ENCODE measurements at regions not wholly inside any gene's neighbourhood (a gene's known extent, or its start where the extent isn't known, plus 50 kb on each side); places are given as distances from the start of the nearest gene placed in this dataset.

- TF ChIP-seq, protein P1, sequence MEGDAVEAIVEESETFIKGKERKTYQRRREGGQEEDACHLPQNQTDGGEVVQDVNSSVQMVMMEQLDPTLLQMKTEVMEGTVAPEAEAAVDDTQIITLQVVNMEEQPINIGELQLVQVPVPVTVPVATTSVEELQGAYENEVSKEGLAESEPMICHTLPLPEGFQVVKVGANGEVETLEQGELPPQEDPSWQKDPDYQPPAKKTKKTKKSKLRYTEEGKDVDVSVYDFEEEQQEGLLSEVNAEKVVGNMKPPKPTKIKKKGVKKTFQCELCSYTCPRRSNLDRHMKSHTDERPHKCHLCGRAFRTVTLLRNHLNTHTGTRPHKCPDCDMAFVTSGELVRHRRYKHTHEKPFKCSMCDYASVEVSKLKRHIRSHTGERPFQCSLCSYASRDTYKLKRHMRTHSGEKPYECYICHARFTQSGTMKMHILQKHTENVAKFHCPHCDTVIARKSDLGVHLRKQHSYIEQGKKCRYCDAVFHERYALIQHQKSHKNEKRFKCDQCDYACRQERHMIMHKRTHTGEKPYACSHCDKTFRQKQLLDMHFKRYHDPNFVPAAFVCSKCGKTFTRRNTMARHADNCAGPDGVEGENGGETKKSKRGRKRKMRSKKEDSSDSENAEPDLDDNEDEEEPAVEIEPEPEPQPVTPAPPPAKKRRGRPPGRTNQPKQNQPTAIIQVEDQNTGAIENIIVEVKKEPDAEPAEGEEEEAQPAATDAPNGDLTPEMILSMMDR (IDR thresholded peaks at IDR 0.05; ENCODE audit: low read depth, low read length): no peak
- TF ChIP-seq, protein P2, sequence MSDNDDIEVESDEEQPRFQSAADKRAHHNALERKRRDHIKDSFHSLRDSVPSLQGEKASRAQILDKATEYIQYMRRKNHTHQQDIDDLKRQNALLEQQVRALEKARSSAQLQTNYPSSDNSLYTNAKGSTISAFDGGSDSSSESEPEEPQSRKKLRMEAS (IDR thresholded peaks at IDR 0.05; ENCODE audit: low read depth, low read length): no peak
- no peak for TF ChIP-seq MYC (IDR thresholded peaks at IDR 0.05; ENCODE audit: low read depth, low read length)
- no peak for TF ChIP-seq POLR2A (IDR thresholded peaks at IDR 0.05; ENCODE audit: extremely low read depth, insufficient read length)
Measured at GRCh38 chr9:22582221-22582620, 135.6 kb downstream of the DMRTA1 start.

GRCh38 chr9:22588918-22589317, 142.3 kb downstream of the DMRTA1 start:
- no peak for DNase-seq (ENCODE audit: low read depth)
- TF ChIP-seq POLR2A (IDR thresholded peaks at IDR 0.05; ENCODE audit: extremely low read depth, insufficient read length): no peak
- TF ChIP-seq, protein P2 (IDR thresholded peaks at IDR 0.05; ENCODE audit: low read depth, low read length): no peak
- TF ChIP-seq, protein P1 (IDR thresholded peaks at IDR 0.05; ENCODE audit: low read depth, low read length): no peak
- TF ChIP-seq MYC (IDR thresholded peaks at IDR 0.05; ENCODE audit: low read depth, low read length): no peak
- H3K4me3 ChIP-seq (ENCODE audit: low read depth, low read length): no peak overlapping the region

More at GRCh38 chr9:22582221-22582620, 135.6 kb downstream of the DMRTA1 start:
- no peak overlapping the region for H3K4me3 ChIP-seq (ENCODE audit: low read depth, low read length)
- no peak for DNase-seq (ENCODE audit: low read depth)

GRCh38 chr9:22590336-22591033, 143.9 kb downstream of the DMRTA1 start:
- no peak for DNase-seq (ENCODE audit: low read depth)
- TF ChIP-seq, protein P2 (IDR thresholded peaks at IDR 0.05; ENCODE audit: low read depth, low read length): no peak
- TF ChIP-seq, protein P1 (IDR thresholded peaks at IDR 0.05; ENCODE audit: low read depth, low read length): no peak
- TF ChIP-seq MYC (IDR thresholded peaks at IDR 0.05; ENCODE audit: low read depth, low read length) (no peak), POLR2A (IDR thresholded peaks at IDR 0.05; ENCODE audit: extremely low read depth, insufficient read length) (no peak)
- no peak overlapping the region for H3K4me3 ChIP-seq (ENCODE audit: low read depth, low read length)

GRCh38 chr9:22595805-22596204, 149.2 kb downstream of the DMRTA1 start:
- H3K4me3 ChIP-seq (ENCODE audit: low read depth, low read length): no peak overlapping the region
- TF ChIP-seq, protein P1 (IDR thresholded peaks at IDR 0.05; ENCODE audit: low read depth, low read length): no peak
- TF ChIP-seq, protein P2 (IDR thresholded peaks at IDR 0.05; ENCODE audit: low read depth, low read length): no peak
- TF ChIP-seq POLR2A (IDR thresholded peaks at IDR 0.05; ENCODE audit: extremely low read depth, insufficient read length) (no peak), MYC (IDR thresholded peaks at IDR 0.05; ENCODE audit: low read depth, low read length) (no peak)
- no peak for DNase-seq (ENCODE audit: low read depth)

DNA sequence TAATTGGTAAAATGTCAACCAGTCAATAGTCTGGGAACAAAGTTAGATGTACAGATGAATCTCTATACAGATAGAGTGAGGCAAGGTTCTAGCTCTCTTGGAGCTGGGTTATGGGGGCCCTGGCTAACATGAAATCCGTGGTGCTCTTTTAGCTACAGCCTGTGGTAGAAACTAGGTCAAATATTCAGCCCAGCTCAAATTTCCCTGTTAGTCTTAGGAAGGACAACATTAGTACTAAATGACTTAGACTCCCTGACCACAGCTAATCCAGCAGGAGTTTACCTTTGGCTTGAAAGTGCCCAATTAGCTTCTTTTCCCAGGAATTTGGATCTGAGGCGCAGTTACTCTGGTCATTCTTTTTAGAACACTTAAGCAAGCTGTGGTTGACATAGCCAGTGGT, 170.5 kb downstream of the DMRTA1 start:
- no peak overlapping the region for H3K4me3 ChIP-seq (ENCODE audit: low read depth, low read length)
- DNase-seq (ENCODE audit: low read depth): no peak
- TF ChIP-seq, protein P2 (IDR thresholded peaks at IDR 0.05; ENCODE audit: low read depth, low read length): no peak
- TF ChIP-seq POLR2A (IDR thresholded peaks at IDR 0.05; ENCODE audit: extremely low read depth, insufficient read length) (no peak), MYC (IDR thresholded peaks at IDR 0.05; ENCODE audit: low read depth, low read length) (no peak)
- TF ChIP-seq, protein P1 (IDR thresholded peaks at IDR 0.05; ENCODE audit: low read depth, low read length): no peak
